Activated naive CD8-positive, alpha-beta T cell treated with anti-CD3 and anti-CD28 coated beads for 36 hours (primary cell): ENCODE measurements at regions not wholly inside any gene's neighbourhood (a gene's known extent, or its start where the extent isn't known, plus 50 kb on each side); places are given as distances from the start of the nearest gene placed in this dataset.

Experiments
- DNase-seq: peaks from one replicate; pipeline ENCODE4 v3.0.0; 2021
- H3K27ac Mint-ChIP-seq: one replicate; pipeline ENCODE4 v1.8.0; 2022; ENCODE audit warnings: mild to moderate bottlenecking, moderate library complexity, mixed read lengths
- H3K27me3 Mint-ChIP-seq: one replicate; pipeline ENCODE4 v1.8.0; 2022; ENCODE audit warnings: mild to moderate bottlenecking, mixed read lengths
- H3K36me3 Mint-ChIP-seq: one replicate; pipeline ENCODE4 v1.8.0; 2021; ENCODE audit warnings: mild to moderate bottlenecking, mixed read lengths
- H3K4me1 Mint-ChIP-seq: one replicate; pipeline ENCODE4 v1.8.0; 2021; ENCODE audit warnings: mixed read lengths
- H3K4me3 Mint-ChIP-seq: one replicate; pipeline ENCODE4 v1.8.0; 2022; ENCODE audit warnings: mild to moderate bottlenecking, moderate library complexity, mixed read lengths
- H3K9me3 Mint-ChIP-seq: one replicate; pipeline ENCODE4 v1.8.0; 2022; ENCODE audit warnings: mixed read lengths

GRCh38 chr3:159605101-159605500, 383.5 kb upstream of the IL12A start:
- H3K4me3 Mint-ChIP-seq, result no peak overlapping the region
- peaks cover 3% of the 10 kb centered on the region for H3K27me3 Mint-ChIP-seq
- no peak overlapping the region for H3K27ac Mint-ChIP-seq
- DNase-seq, result no peak
- no peaks in the 10 kb centered on the region for H3K36me3 Mint-ChIP-seq
- no peaks in the 10 kb centered on the region for H3K4me1 Mint-ChIP-seq
- peaks cover 5% of the 10 kb centered on the region for H3K9me3 Mint-ChIP-seq

GRCh38 chr3:159605776-159606175, 382.9 kb upstream of the IL12A start:
- no peak for DNase-seq
- Mint-ChIP-seq H3K4me1 (no peaks in the 10 kb centered on the region), H3K9me3 (peaks cover 3% of the 10 kb centered on the region), H3K27me3 (peaks cover 3% of the 10 kb centered on the region), H3K4me3 (no peak overlapping the region), H3K27ac (no peak overlapping the region), H3K36me3 (no peaks in the 10 kb centered on the region)

GRCh38 chr3:159607856-159608255, 380.8 kb upstream of the IL12A start:
- peaks cover 3% of the 10 kb centered on the region for H3K27me3 Mint-ChIP-seq

GRCh38 chr3:159608311-159608710, 380.3 kb upstream of the IL12A start:
- no peak for DNase-seq
- Mint-ChIP-seq H3K27me3 (peaks cover 3% of the 10 kb centered on the region), H3K27ac (no peak overlapping the region), H3K36me3 (no peaks in the 10 kb centered on the region), H3K4me3 (no peak overlapping the region), H3K4me1 (no peaks in the 10 kb centered on the region), H3K9me3 (no peaks in the 10 kb centered on the region)

More at GRCh38 chr3:159607856-159608255, 380.8 kb upstream of the IL12A start:
- H3K27ac Mint-ChIP-seq, result no peak overlapping the region
- H3K36me3 Mint-ChIP-seq, result no peaks in the 10 kb centered on the region
- H3K4me1 Mint-ChIP-seq, result no peaks in the 10 kb centered on the region
- H3K9me3 Mint-ChIP-seq, result no peaks in the 10 kb centered on the region
- DNase-seq, result no peak
- no peak overlapping the region for H3K4me3 Mint-ChIP-seq

GRCh38 chr3:159609625-159610024, 379.0 kb upstream of the IL12A start:
- no peak overlapping the region for H3K27ac Mint-ChIP-seq
- DNase-seq, result no peak
- H3K4me3 Mint-ChIP-seq, result no peak overlapping the region
- H3K9me3 Mint-ChIP-seq, result no peaks in the 10 kb centered on the region
- peaks cover 3% of the 10 kb centered on the region for H3K27me3 Mint-ChIP-seq
- H3K36me3 Mint-ChIP-seq, result no peaks in the 10 kb centered on the region
- H3K4me1 Mint-ChIP-seq, result no peaks in the 10 kb centered on the region

GRCh38 chr3:159616234-159616825, 372.3 kb upstream of the IL12A start:
- Mint-ChIP-seq H3K4me3 (no peak overlapping the region), H3K4me1 (no peaks in the 10 kb centered on the region), H3K27me3 (no peaks in the 10 kb centered on the region), H3K27ac (no peak overlapping the region), H3K36me3 (no peaks in the 10 kb centered on the region), H3K9me3 (peaks cover 2% of the 10 kb centered on the region)
- no peak for DNase-seq

GRCh38 chr3:159619341-159619885, 369.2 kb upstream of the IL12A start:
- H3K27me3 Mint-ChIP-seq, result no peaks in the 10 kb centered on the region
- no peaks in the 10 kb centered on the region for H3K36me3 Mint-ChIP-seq
- H3K4me3 Mint-ChIP-seq, result no peak overlapping the region
- no peaks in the 10 kb centered on the region for H3K4me1 Mint-ChIP-seq
- peaks cover 2% of the 10 kb centered on the region for H3K9me3 Mint-ChIP-seq
- no peak overlapping the region for H3K27ac Mint-ChIP-seq
- DNase-seq, result no peak

GRCh38 chr3:159620281-159620680, 368.4 kb upstream of the IL12A start:
- H3K36me3 Mint-ChIP-seq, result no peaks in the 10 kb centered on the region
- peaks cover 2% of the 10 kb centered on the region for H3K9me3 Mint-ChIP-seq
- no peak overlapping the region for H3K27ac Mint-ChIP-seq
- no peaks in the 10 kb centered on the region for H3K4me1 Mint-ChIP-seq
- DNase-seq, result no peak
- H3K27me3 Mint-ChIP-seq, result no peaks in the 10 kb centered on the region
- no peak overlapping the region for H3K4me3 Mint-ChIP-seq

GRCh38 chr3:159620873-159621272, 367.8 kb upstream of the IL12A start:
- H3K9me3 Mint-ChIP-seq, result peaks cover 2% of the 10 kb centered on the region

GRCh38 chr3:159624616-159625015, 364.0 kb upstream of the IL12A start:
- Mint-ChIP-seq H3K9me3 (no peaks in the 10 kb centered on the region), H3K27me3 (peaks cover 3% of the 10 kb centered on the region)

More at GRCh38 chr3:159620873-159621272, 367.8 kb upstream of the IL12A start:
- DNase-seq, result no peak
- Mint-ChIP-seq H3K36me3 (no peaks in the 10 kb centered on the region), H3K4me3 (no peak overlapping the region), H3K4me1 (no peaks in the 10 kb centered on the region), H3K27ac (no peak overlapping the region), H3K27me3 (no peaks in the 10 kb centered on the region)

GRCh38 chr3:159625594-159625993, 363.0 kb upstream of the IL12A start:
- Mint-ChIP-seq H3K4me3 (no peak overlapping the region), H3K27ac (no peak overlapping the region), H3K9me3 (no peaks in the 10 kb centered on the region), H3K27me3 (peaks cover 3% of the 10 kb centered on the region), H3K4me1 (no peaks in the 10 kb centered on the region), H3K36me3 (no peaks in the 10 kb centered on the region)
- DNase-seq, result no peak

More at GRCh38 chr3:159624616-159625015, 364.0 kb upstream of the IL12A start:
- no peak for DNase-seq
- H3K36me3 Mint-ChIP-seq, result no peaks in the 10 kb centered on the region
- no peak overlapping the region for H3K27ac Mint-ChIP-seq
- no peak overlapping the region for H3K4me3 Mint-ChIP-seq
- no peaks in the 10 kb centered on the region for H3K4me1 Mint-ChIP-seq

GRCh38 chr3:159626598-159626997, 362.0 kb upstream of the IL12A start:
- Mint-ChIP-seq H3K4me3 (no peak overlapping the region), H3K9me3 (no peaks in the 10 kb centered on the region), H3K27me3 (peaks cover 3% of the 10 kb centered on the region), H3K4me1 (no peaks in the 10 kb centered on the region), H3K36me3 (no peaks in the 10 kb centered on the region), H3K27ac (no peak overlapping the region)
- DNase-seq, result no peak

GRCh38 chr3:159627229-159627628, 361.4 kb upstream of the IL12A start:
- no peaks in the 10 kb centered on the region for H3K36me3 Mint-ChIP-seq
- no peak for DNase-seq
- H3K27me3 Mint-ChIP-seq, result peaks cover 3% of the 10 kb centered on the region
- H3K9me3 Mint-ChIP-seq, result no peaks in the 10 kb centered on the region
- H3K4me3 Mint-ChIP-seq, result no peak overlapping the region
- no peaks in the 10 kb centered on the region for H3K4me1 Mint-ChIP-seq
- no peak overlapping the region for H3K27ac Mint-ChIP-seq

- Mint-ChIP-seq H3K27ac (no peak overlapping the region), H3K36me3 (no peaks in the 10 kb centered on the region), H3K9me3 (no peaks in the 10 kb centered on the region), H3K4me3 (no peak overlapping the region), H3K4me1 (no peaks in the 10 kb centered on the region), H3K27me3 (peaks cover 3% of the 10 kb centered on the region)
- no peak for DNase-seq
Measured at GRCh38 chr3:159627634-159628033, 361.0 kb upstream of the IL12A start.

GRCh38 chr3:159629329-159630084, 359.1 kb upstream of the IL12A start:
- Mint-ChIP-seq H3K9me3 (no peaks in the 10 kb centered on the region), H3K36me3 (no peaks in the 10 kb centered on the region), H3K27me3 (peaks cover 3% of the 10 kb centered on the region), H3K27ac (no peak overlapping the region), H3K4me3 (no peak overlapping the region), H3K4me1 (no peaks in the 10 kb centered on the region)
- no peak for DNase-seq

GRCh38 chr3:159631226-159631625, 357.4 kb upstream of the IL12A start:
- H3K4me1 Mint-ChIP-seq, result no peaks in the 10 kb centered on the region
- H3K9me3 Mint-ChIP-seq, result no peaks in the 10 kb centered on the region
- no peak overlapping the region for H3K4me3 Mint-ChIP-seq
- no peak for DNase-seq
- H3K36me3 Mint-ChIP-seq, result no peaks in the 10 kb centered on the region
- H3K27ac Mint-ChIP-seq, result no peak overlapping the region
- H3K27me3 Mint-ChIP-seq, result peaks cover 3% of the 10 kb centered on the region
